SH-SY5Y (cell line): ENCODE measurements at regions not wholly inside any gene's neighbourhood (a gene's known extent, or its start where the extent isn't known, plus 50 kb on each side); places are given as distances from the start of the nearest gene placed in this dataset.

Source experiments
- GATA2 ChIP-seq: IDR thresholded peaks from 2 replicates; pipeline ENCODE4 v1.6.1; 2011; ENCODE audit warnings: mild to moderate bottlenecking, low read depth, low read length
- GATA3 ChIP-seq: IDR thresholded peaks from 2 replicates; pipeline ENCODE4 v1.6.1; 2011; ENCODE audit warnings: low read depth, mild to moderate bottlenecking, low read length, moderate library complexity

GRCh38 chr3:1963896-1964295, 134.8 kb upstream of the CNTN4 start:
- TF ChIP-seq GATA3, result no peak
- no peak for TF ChIP-seq GATA2
